ENCODE measurements at regions not wholly inside any gene's neighbourhood (a gene's known extent, or its start where the extent isn't known, plus 50 kb on each side); places are given as distances from the start of the nearest gene placed in this dataset.

DNA sequence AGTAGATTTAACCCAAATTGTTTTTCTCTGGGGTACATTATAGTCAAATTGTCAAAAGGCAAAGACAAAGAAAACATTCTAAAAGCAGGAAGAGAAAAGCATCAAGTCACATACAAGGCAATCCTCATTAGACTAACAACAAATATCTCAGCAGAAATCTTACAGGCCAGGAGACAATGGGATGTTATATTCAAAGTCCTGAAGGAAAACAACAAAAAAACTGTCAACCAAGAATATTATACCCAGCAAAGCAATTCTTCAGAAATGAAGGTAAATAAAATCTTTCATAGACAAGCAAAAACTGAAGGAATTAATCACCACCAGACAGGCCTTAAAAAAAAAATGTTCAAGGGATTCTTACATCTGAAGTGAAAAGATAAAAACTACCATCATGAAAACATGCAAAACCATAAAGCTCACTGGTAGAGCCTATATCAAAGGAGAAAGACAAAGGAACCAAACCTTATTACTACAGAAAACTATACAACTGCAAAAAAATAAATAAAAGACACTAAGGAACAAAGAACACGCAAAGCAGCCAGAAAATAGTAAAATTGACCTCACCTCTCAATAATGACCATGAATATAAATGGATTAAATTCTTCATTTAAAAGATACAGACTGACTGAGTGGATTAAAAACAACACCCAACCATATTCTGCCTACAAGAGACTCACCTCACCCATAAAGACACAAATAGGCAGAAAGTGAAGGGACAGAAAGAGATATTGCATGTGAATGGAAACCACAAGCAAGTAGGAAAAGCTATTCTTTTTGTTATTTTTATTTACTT, 113.8 kb upstream of the ZC3H11B start:
- TF ChIP-seq CSDC2 (CRISPR knock-in tag; IDR thresholded peaks at IDR 0.05) (no peak), ZC3H10 (CRISPR knock-in tag; IDR thresholded peaks at IDR 0.05) (no peak), ZFP30 (CRISPR knock-in tag; IDR thresholded peaks at IDR 0.05) (no peak), SNAI2 (CRISPR knock-in tag; IDR thresholded peaks at IDR 0.05) (no peak), RARB (CRISPR knock-in tag; IDR thresholded peaks at IDR 0.05) (no peak), TSHZ2 (CRISPR knock-in tag; IDR thresholded peaks at IDR 0.05) (no peak), ZNF70 (CRISPR knock-in tag; IDR thresholded peaks at IDR 0.05) (no peak), ZFP3 (CRISPR knock-in tag; IDR thresholded peaks at IDR 0.05) (no peak), ESRRG (CRISPR knock-in tag; IDR thresholded peaks at IDR 0.05) (no peak), CSRNP3 (CRISPR knock-in tag; IDR thresholded peaks at IDR 0.05) (no peak), GLIS3 (CRISPR knock-in tag; IDR thresholded peaks at IDR 0.05) (no peak), TCF4 (CRISPR knock-in tag; IDR thresholded peaks at IDR 0.05; ENCODE audit: borderline replicate concordance) (no peak)
- TF ChIP-seq, protein P1, sequence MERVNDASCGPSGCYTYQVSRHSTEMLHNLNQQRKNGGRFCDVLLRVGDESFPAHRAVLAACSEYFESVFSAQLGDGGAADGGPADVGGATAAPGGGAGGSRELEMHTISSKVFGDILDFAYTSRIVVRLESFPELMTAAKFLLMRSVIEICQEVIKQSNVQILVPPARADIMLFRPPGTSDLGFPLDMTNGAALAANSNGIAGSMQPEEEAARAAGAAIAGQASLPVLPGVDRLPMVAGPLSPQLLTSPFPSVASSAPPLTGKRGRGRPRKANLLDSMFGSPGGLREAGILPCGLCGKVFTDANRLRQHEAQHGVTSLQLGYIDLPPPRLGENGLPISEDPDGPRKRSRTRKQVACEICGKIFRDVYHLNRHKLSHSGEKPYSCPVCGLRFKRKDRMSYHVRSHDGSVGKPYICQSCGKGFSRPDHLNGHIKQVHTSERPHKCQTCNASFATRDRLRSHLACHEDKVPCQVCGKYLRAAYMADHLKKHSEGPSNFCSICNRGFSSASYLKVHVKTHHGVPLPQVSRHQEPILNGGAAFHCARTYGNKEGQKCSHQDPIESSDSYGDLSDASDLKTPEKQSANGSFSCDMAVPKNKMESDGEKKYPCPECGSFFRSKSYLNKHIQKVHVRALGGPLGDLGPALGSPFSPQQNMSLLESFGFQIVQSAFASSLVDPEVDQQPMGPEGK (CRISPR knock-in tag; IDR thresholded peaks at IDR 0.05; ENCODE audit: borderline replicate concordance) = no peak

Measured in SK-N-SH treated with all-trans-retinoic acid at 6 μM for 48 hours (cell line).